ENCODE measurements at regions not wholly inside any gene's neighbourhood (a gene's known extent, or its start where the extent isn't known, plus 50 kb on each side); places are given as distances from the start of the nearest gene placed in this dataset.

GRCh38 chr6:19050765-19051164 is 663.6 kb downstream of the RNF144B start:
- Histone ChIP-seq H3K27me3 (no peaks in the 10 kb centered on the region), H3K36me3 (no peaks in the 10 kb centered on the region), H3K4me3 (no peak overlapping the region), H3K9me3 (no peaks in the 10 kb centered on the region), H3K4me1 (no peaks in the 10 kb centered on the region), H3K27ac (no peak overlapping the region)
- intact Hi-C loops (cut with DNase I): no loop called here
- no peak for TF ChIP-seq CTCF (IDR thresholded peaks at IDR 0.05)
- FAIRE-seq: no peak
- no peak for ATAC-seq
- 75 to 81% methylated on average over 3 of the region's 3 CpGs for WGBS, 2 donors
- DNase-seq: no peak

- Histone ChIP-seq H3K4me3 (no peak overlapping the region), H3K36me3 (no peaks in the 10 kb centered on the region), H3K4me1 (no peaks in the 10 kb centered on the region), H3K9me3 (no peaks in the 10 kb centered on the region), H3K27ac (no peak overlapping the region), H3K27me3 (no peaks in the 10 kb centered on the region)
- FAIRE-seq: no peak
- no peak for ATAC-seq
- 42 to 51% methylated on average over 1 of the region's 1 CpG for WGBS, 2 donors
- no peak for DNase-seq
- TF ChIP-seq CTCF (IDR thresholded peaks at IDR 0.05): no peak
- intact Hi-C loops (cut with DNase I): no loop called here
Measured at GRCh38 chr6:19052219-19052618, 665.1 kb downstream of the RNF144B start.

GRCh38 chr6:19059102-19059501 is 672.0 kb downstream of the RNF144B start:
- no peak for FAIRE-seq
- 37 to 47% methylated on average over 4 of the region's 4 CpGs for WGBS, 2 donors

GRCh38 chr6:19067165-19067564 is 680.0 kb downstream of the RNF144B start:
- Histone ChIP-seq H3K27me3 (no peaks in the 10 kb centered on the region), H3K36me3 (no peaks in the 10 kb centered on the region), H3K4me1 (no peaks in the 10 kb centered on the region), H3K27ac (no peak overlapping the region), H3K9me3 (no peaks in the 10 kb centered on the region), H3K4me3 (no peak overlapping the region)
- FAIRE-seq: no peak
- TF ChIP-seq CTCF (IDR thresholded peaks at IDR 0.05): no peak
- no peak for DNase-seq
- intact Hi-C loops (cut with DNase I): no loop called here
- ATAC-seq: no peak
- WGBS, 2 donors: 71 to 89% methylated on average over 3 of the region's 3 CpGs

More at GRCh38 chr6:19059102-19059501, 672.0 kb downstream of the RNF144B start:
- H3K27ac ChIP-seq: no peak overlapping the region
- no peak overlapping the region for H3K4me3 ChIP-seq
- H3K36me3 ChIP-seq: no peaks in the 10 kb centered on the region
- H3K4me1 ChIP-seq: no peaks in the 10 kb centered on the region
- intact Hi-C loops (cut with DNase I): no loop called here
- DNase-seq (no peak), ATAC-seq (no peak)
- H3K27me3 ChIP-seq: no peaks in the 10 kb centered on the region
- H3K9me3 ChIP-seq: no peaks in the 10 kb centered on the region
- TF ChIP-seq CTCF (IDR thresholded peaks at IDR 0.05): no peak

- no peak for TF ChIP-seq CTCF (IDR thresholded peaks at IDR 0.05)
- FAIRE-seq (no peak), DNase-seq (no peak), ATAC-seq (no peak)
- no peaks in the 10 kb centered on the region for H3K36me3 ChIP-seq
- no peaks in the 10 kb centered on the region for H3K4me1 ChIP-seq
- no peak overlapping the region for H3K4me3 ChIP-seq
- H3K27me3 ChIP-seq: no peaks in the 10 kb centered on the region
- H3K9me3 ChIP-seq: no peaks in the 10 kb centered on the region
- intact Hi-C loops (cut with DNase I): no loop called here
- H3K27ac ChIP-seq: no peak overlapping the region
Measured at GRCh38 chr6:19070520-19070919, 683.4 kb downstream of the RNF144B start.
